LNCaP clone FGC (cell line): ENCODE measurements at regions not wholly inside any gene's neighbourhood (a gene's known extent, or its start where the extent isn't known, plus 50 kb on each side); places are given as distances from the start of the nearest gene placed in this dataset.

Experiments used
- DNase-seq: peaks from one replicate; pipeline ENCODE4 v3.0.0-alpha.2; 2011; ENCODE audit warnings: low read depth
- H3K4me3 ChIP-seq: 2 replicates; pipeline ENCODE4 v1.5.1; 2011; ENCODE audit warnings: mild to moderate bottlenecking, low read depth, low read length, control low read depth
- CTCF ChIP-seq: IDR thresholded peaks from 2 replicates; pipeline ENCODE4 v1.5.1; 2012; ENCODE audit warnings: mild to moderate bottlenecking; ENCODE audit not compliant: control insufficient read depth, insufficient read depth; ENCODE audit errors: extremely low read depth

GRCh38 chr3:72383230-72383629 lies 465.0 kb downstream of the SHQ1 start:
- TF ChIP-seq CTCF: no peak
- H3K4me3 ChIP-seq: no peak overlapping the region
- DNase-seq: no peak

- H3K4me3 ChIP-seq: no peak overlapping the region
- TF ChIP-seq CTCF: no peak
- no peak for DNase-seq
These were observed 465.8 kb downstream of the SHQ1 start for GRCh38 chr3:72382460-72382859.

- no peak for TF ChIP-seq CTCF
- DNase-seq: no peak
- no peak overlapping the region for H3K4me3 ChIP-seq
These were observed 466.7 kb downstream of the SHQ1 start for GRCh38 chr3:72381584-72381983.

DNA sequence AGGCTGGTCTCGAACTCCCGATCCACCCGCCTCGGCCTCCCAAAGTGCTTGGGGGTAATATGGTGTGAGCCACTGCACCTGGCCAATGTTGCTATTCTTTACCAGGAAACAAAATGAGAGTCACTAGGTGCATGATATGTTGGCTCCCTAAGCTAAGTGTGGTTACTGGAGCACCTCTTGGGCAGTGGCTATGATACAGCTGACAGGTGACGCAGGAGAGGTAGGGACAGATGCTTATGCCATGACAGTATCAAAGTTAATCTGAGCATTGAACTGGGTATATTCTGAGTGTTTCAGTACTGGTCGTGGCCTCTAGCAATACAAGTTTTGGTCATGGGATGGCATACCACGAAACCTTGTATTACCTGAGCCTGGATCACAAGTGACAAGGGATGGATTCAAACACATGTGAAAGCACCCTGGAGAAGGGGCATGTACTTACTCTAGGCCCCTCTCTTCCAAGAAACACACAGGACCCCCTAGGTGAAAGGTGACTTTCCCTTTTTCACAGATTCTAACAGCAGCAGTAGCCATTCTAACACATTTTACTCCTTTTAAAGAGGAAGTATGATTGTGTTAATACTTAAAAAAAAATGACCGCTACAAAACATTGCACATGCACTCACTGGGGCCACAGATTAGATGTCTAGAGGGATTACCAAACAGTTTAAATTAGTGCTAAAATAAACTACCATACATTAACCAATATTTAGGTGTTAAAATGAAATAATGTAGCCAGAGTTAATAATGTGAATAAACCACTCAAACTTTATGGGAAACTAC lies 467.3 kb downstream of the SHQ1 start:
- no peak overlapping the region for H3K4me3 ChIP-seq
- no peak for DNase-seq
- TF ChIP-seq CTCF: no peak

DNA sequence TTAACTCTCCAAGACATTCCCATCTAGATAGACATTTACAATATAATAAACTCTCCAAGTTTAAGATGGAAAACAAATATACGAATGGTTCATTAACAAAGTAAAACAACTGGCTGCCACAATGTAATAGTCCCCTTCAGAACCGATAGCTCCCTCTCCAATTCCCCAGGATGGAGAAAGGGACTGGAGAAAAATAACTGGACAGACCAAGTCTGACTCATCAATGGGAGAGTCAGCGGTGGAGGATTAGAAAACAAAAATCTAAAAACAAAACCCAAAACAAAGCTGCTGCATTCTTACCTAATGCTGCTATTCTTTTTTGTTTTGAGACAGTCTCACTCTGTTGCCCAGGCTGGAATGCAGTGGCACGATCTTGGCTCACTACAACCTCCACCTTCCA lies 468.1 kb downstream of the SHQ1 start:
- no peak for TF ChIP-seq CTCF
- no peak for DNase-seq
- H3K4me3 ChIP-seq: no peak overlapping the region

DNA sequence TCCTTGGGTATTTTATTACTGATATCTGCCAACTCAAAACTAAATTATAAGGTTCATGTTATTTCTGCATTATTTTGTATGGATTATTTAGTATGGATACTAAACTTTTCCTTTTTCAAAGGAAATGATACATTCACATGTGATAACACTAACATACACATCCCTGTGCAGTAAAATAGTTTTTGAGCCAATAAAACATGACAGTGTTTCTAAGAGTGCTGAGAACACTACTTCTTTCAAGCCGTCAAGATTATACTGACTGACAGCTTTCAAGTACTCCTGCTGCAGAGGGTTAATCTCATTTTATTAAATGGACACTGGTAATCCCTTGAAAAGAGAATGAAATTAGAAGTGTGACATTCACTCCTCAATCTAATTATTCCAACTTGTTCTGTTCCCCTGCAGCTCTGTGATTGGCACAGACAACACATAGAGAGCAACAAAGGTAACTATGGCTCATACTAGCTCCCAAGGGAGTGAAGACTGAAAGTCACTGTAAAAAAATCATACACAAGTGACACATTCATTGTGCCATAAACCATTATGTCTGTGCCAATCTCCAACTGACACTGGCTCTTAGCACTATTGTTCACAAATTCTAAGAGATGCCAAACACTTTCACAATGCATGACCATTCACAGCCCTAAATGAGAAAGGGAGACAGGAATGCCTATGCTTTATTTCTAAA lies 468.6 kb downstream of the SHQ1 start:
- H3K4me3 ChIP-seq: no peak overlapping the region
- no peak for DNase-seq
- no peak for TF ChIP-seq CTCF
